IMR-90 (cell line): ENCODE measurements at regions not wholly inside any gene's neighbourhood (a gene's known extent, or its start where the extent isn't known, plus 50 kb on each side); places are given as distances from the start of the nearest gene placed in this dataset.

ENCODE experiments used
- ATAC-seq: fragments of 200-7000 bp; cut with Tn5 transposase; 2 replicates; pipeline ENCODE4 v1.9.1; 2020; ENCODE audit warnings: low read depth, mild to moderate bottlenecking, moderate library complexity
- BruUV-seq: library from RNA; stranded (reverse); fragments of 400-500 nt; replicated peaks from 2 replicates; lab custom pipeline; 2021; lab: Mats Ljungman, UMichigan
- CTCF ChIA-PET: fragments of 300-600 bp; formaldehyde crosslinking; extraction: SDS; loops from one replicate; lab custom pipeline; 2021; ENCODE audit warnings: antibody characterized with exemption; lab: Yijun Ruan, JAX
- POLR2A ChIA-PET: fragments of 300-600 bp; sonication (Branson Sonifier 250); formaldehyde crosslinking; loops from one replicate; lab custom pipeline; 2022; ENCODE audit warnings: antibody characterized with exemption; ENCODE audit not compliant: unreplicated experiment; lab: Charles Lee
- DNase-seq: peaks from one replicate; pipeline ENCODE4 v3.0.0; 2013
- H2AFZ ChIP-seq: replicated peaks from 2 replicates; pipeline ENCODE3; 2013; ENCODE audit warnings: low read length, mild to moderate bottlenecking; ENCODE audit not compliant: poor library complexity
- H2AK5ac ChIP-seq: 2 replicates; pipeline ENCODE4 v1.6.1; 2013; ENCODE audit warnings: low read depth, low read length, inconsistent platforms
- H2AK9ac ChIP-seq: replicated peaks from 2 replicates; pipeline ENCODE3; 2013; ENCODE audit warnings: mild to moderate bottlenecking, low read depth, low read length, moderate library complexity; ENCODE audit not compliant: poor library complexity
- H2BK120ac ChIP-seq: 2 replicates; pipeline ENCODE4 v1.6.1; 2013; ENCODE audit warnings: low read depth, low read length, inconsistent platforms
- H2BK15ac ChIP-seq: 3 replicates; pipeline ENCODE4 v1.6.1; 2013; ENCODE audit warnings: low read depth, low read length, inconsistent platforms
- H2BK20ac ChIP-seq: 2 replicates; pipeline ENCODE4 v1.6.1; 2013; ENCODE audit warnings: low read depth, mild to moderate bottlenecking, inconsistent platforms, low read length, moderate library complexity
- H2BK5ac ChIP-seq: 2 replicates; pipeline ENCODE4 v1.6.1; 2013; ENCODE audit warnings: mild to moderate bottlenecking, low read depth, low read length, inconsistent platforms; ENCODE audit not compliant: poor library complexity, severe bottlenecking
- H3K14ac ChIP-seq: replicated peaks from 2 replicates; pipeline ENCODE4 v1.6.1; 2013; ENCODE audit warnings: low read depth, low read length, inconsistent platforms
- H3K18ac ChIP-seq: 2 replicates; pipeline ENCODE4 v1.6.1; 2013; ENCODE audit warnings: low read depth, low read length, control low read depth
- H3K23ac ChIP-seq: 2 replicates; pipeline ENCODE4 v1.6.1; 2013; ENCODE audit warnings: low read depth, low read length, inconsistent platforms
- H3K27ac ChIP-seq: 2 replicates; pipeline ENCODE4 v1.5.1; 2013; ENCODE audit warnings: mild to moderate bottlenecking, control low read depth, low read length; ENCODE audit not compliant: insufficient read depth
- H3K27me3 ChIP-seq: 2 replicates; pipeline ENCODE4 v1.6.1; 2013; ENCODE audit warnings: low read length; ENCODE audit not compliant: control insufficient read depth, insufficient read depth
- H3K36me3 ChIP-seq: 2 replicates; pipeline ENCODE4 v1.6.1; 2013; ENCODE audit warnings: low read length, mixed read lengths; ENCODE audit not compliant: control insufficient read depth, insufficient read depth
- H3K4ac ChIP-seq: 2 replicates; pipeline ENCODE4 v1.6.1; 2013; ENCODE audit warnings: low read depth, low read length, inconsistent platforms
- H3K4me1 ChIP-seq: 2 replicates; pipeline ENCODE4 v1.6.1; 2013; ENCODE audit warnings: low read length, mixed read lengths; ENCODE audit not compliant: control insufficient read depth, insufficient read depth
- H3K4me2 ChIP-seq: 2 replicates; pipeline ENCODE4 v1.6.1; 2013; ENCODE audit warnings: low read depth, mild to moderate bottlenecking, control low read depth, low read length, moderate library complexity
- H3K4me3 ChIP-seq: 2 replicates; pipeline ENCODE4 v1.5.1; 2013; ENCODE audit warnings: low read depth, mild to moderate bottlenecking, control low read depth, low read length, moderate library complexity; ENCODE audit not compliant: insufficient read depth
- H3K56ac ChIP-seq: 2 replicates; pipeline ENCODE4 v1.6.1; 2013; ENCODE audit warnings: low read length, inconsistent platforms; ENCODE audit not compliant: insufficient read depth; ENCODE audit errors: extremely low read depth
- H3K79me1 ChIP-seq, 2 experiments: 2 replicates each; pipeline ENCODE4 v1.6.1; 2013; ENCODE audit warnings: low read length in 2 of 2, inconsistent platforms in 1 of 2, low read depth in 1 of 2
- H3K9ac ChIP-seq: 2 replicates; pipeline ENCODE4 v1.6.1; 2013; ENCODE audit warnings: low read depth, low read length, control low read depth
- H3K9me1 ChIP-seq: 2 replicates; pipeline ENCODE4 v1.6.1; 2013; ENCODE audit warnings: low read length, inconsistent platforms; ENCODE audit not compliant: insufficient read depth
- H3K9me3 ChIP-seq: 2 replicates; pipeline ENCODE4 v1.6.1; 2013; ENCODE audit warnings: low read length; ENCODE audit not compliant: control insufficient read depth, insufficient read depth
- H4K20me1 ChIP-seq: 2 replicates; pipeline ENCODE4 v1.6.1; 2013; ENCODE audit warnings: low read length, inconsistent platforms; ENCODE audit not compliant: insufficient read depth
- H4K5ac ChIP-seq: 2 replicates; pipeline ENCODE4 v1.6.1; 2013; ENCODE audit warnings: mild to moderate bottlenecking, low read depth, low read length, control low read depth
- H4K8ac ChIP-seq, 2 experiments: 2 replicates each; pipeline ENCODE4 v1.6.1; 2013; ENCODE audit warnings: low read depth in 2 of 2, low read length in 2 of 2, control low read depth in 1 of 2, inconsistent platforms in 1 of 2
- H4K91ac ChIP-seq: 2 replicates; pipeline ENCODE4 v1.6.1; 2013; ENCODE audit warnings: low read depth, low read length, inconsistent platforms; ENCODE audit not compliant: insufficient read depth
- BHLHE40 ChIP-seq: fragments of 150-350 bp; IDR thresholded peaks from 2 replicates; pipeline ENCODE4 v1.6.1; 2016; ENCODE audit warnings: mild to moderate bottlenecking, low read depth, low read length
- CEBPB ChIP-seq: IDR thresholded peaks from 2 replicates; pipeline ENCODE4 v1.6.1; 2012; ENCODE audit warnings: low read depth, low read length, improper control_type of control experiment
- CHD1 ChIP-seq: IDR thresholded peaks from 2 replicates; pipeline ENCODE4 v1.6.1; 2012; ENCODE audit warnings: low read depth, low read length, improper control_type of control experiment
- FOS ChIP-seq: fragments of 150-350 bp; IDR thresholded peaks from 2 replicates; pipeline ENCODE4 v1.6.1; 2016; ENCODE audit warnings: low read depth, low read length
- MAFK ChIP-seq: IDR thresholded peaks from 2 replicates; pipeline ENCODE4 v1.6.1; 2012; ENCODE audit warnings: low read depth, low read length, improper control_type of control experiment
- MAZ ChIP-seq: IDR thresholded peaks from 2 replicates; pipeline ENCODE4 v1.6.1; 2012; ENCODE audit warnings: low read depth, mild to moderate bottlenecking, low read length, improper control_type of control experiment, moderate library complexity, borderline replicate concordance
- MXI1 ChIP-seq: IDR thresholded peaks from 2 replicates; pipeline ENCODE4 v1.6.1; 2012; ENCODE audit warnings: low read depth, mild to moderate bottlenecking, low read length, moderate library complexity, borderline replicate concordance
- POLR2A ChIP-seq: IDR thresholded peaks from 2 replicates; pipeline ENCODE4 v1.6.1; 2012; ENCODE audit warnings: mild to moderate bottlenecking, low read depth, low read length
- RAD21 ChIP-seq: IDR thresholded peaks from 2 replicates; pipeline ENCODE4 v1.6.1; 2012; ENCODE audit warnings: low read length, improper control_type of control experiment
- RCOR1 ChIP-seq: IDR thresholded peaks from 2 replicates; pipeline ENCODE4 v1.6.1; 2012; ENCODE audit warnings: mild to moderate bottlenecking, low read length, improper control_type of control experiment; ENCODE audit not compliant: insufficient replicate concordance
- RFX5 ChIP-seq: IDR thresholded peaks from 2 replicates; pipeline ENCODE4 v1.8.0; 2012; ENCODE audit warnings: low read depth, mild to moderate bottlenecking, low read length, moderate library complexity
- SMC3 ChIP-seq: fragments of 150-350 bp; IDR thresholded peaks from 2 replicates; pipeline ENCODE4 v1.6.1; 2016; ENCODE audit warnings: low read depth, mild to moderate bottlenecking, antibody characterized with exemption, low read length, moderate library complexity
- WGBS, 2 experiments: methylation state at CpG; one replicate each; pipeline versions ENCODE4 v1.1.5 to v1.1.7; 2013; ENCODE audit warnings: missing lambda C conversion rate in 2 of 2; ENCODE audit not compliant: insufficient read length in 1 of 2; ENCODE audit errors: extremely low coverage in 2 of 2; 5-methylcytosine and 5-hydroxymethylcytosine counted together
- dilution Hi-C: fragments of 300-500 bp; cut with HindIII; formaldehyde crosslinking; loops from one replicate; pipeline ENCODE4 v1.14.3; 2018; ENCODE audit warnings: low sequenced_read_pairs; ENCODE audit not compliant: unreplicated experiment
- in situ Hi-C: fragments of 300-500 bp; cut with MboI; formaldehyde crosslinking; loops from 3 replicates; pipeline ENCODE4 v1.14.3; 2019; ENCODE audit warnings: low sequenced_read_pairs, inconsistent platforms, mixed read lengths
- intact Hi-C: fragments of 100-400 bp; cut with micrococcal nuclease; formaldehyde crosslinking; loops from 2 replicates; pipeline ENCODE4 v1.10.0; 2022
- TF ChIP-seq, protein P1 (sequence below): fragments of 150-350 bp; IDR thresholded peaks from 2 replicates; pipeline ENCODE4 v1.6.1; 2017; ENCODE audit warnings: mild to moderate bottlenecking, antibody characterized with exemption, low read length, low read depth
- TF ChIP-seq, protein P2 (sequence below): conservative IDR thresholded peaks from 2 replicates; pipeline ENCODE4 v1.5.1; 2012; ENCODE audit warnings: mild to moderate bottlenecking, low read depth, low read length, improper control_type of control experiment
- TF ChIP-seq, protein P3 (sequence below): fragments of 150-350 bp; IDR thresholded peaks from 2 replicates; pipeline ENCODE4 v1.6.1; 2016; ENCODE audit warnings: low read depth, mild to moderate bottlenecking, low read length, moderate library complexity, borderline replicate concordance

DNA sequence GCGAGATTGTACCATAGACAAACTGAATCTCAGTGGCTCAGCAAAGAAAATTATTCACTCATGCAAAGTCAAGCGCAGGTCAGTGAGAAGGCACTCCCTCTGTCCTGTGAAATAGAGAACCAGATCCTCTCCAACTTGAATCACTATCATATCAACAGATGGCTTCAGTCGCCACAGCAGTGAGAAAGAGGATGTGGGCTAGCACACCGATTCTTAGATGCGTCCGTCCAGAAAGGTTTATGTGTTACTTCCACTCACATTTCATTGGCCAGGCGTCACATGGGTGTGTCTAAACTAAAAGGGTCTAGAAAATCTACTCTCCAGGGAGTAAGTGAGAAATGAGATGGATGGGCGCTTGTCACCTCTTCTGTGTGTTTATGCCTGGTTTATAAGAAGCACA lies 141.6 kb upstream of the KBTBD8 start:
- DNase-seq (no peak), ATAC-seq (no peak)
- Histone ChIP-seq H4K5ac (no peak overlapping the region), H2BK15ac (no peak overlapping the region), H3K9me1 (no peaks in the 10 kb centered on the region), H3K27ac (no peak overlapping the region), H2BK120ac (no peak overlapping the region), H3K14ac (no peak overlapping the region), H3K4me2 (no peak overlapping the region), H3K4me3 (no peak overlapping the region), H2BK20ac (no peak overlapping the region), H2BK5ac (no peak overlapping the region), H2AK9ac (no peak overlapping the region), H3K9me3 (no peaks in the 10 kb centered on the region), H4K8ac (no peak overlapping the region), H3K18ac (no peak overlapping the region), H3K4ac (no peak overlapping the region), H3K9ac (no peak overlapping the region), H2AFZ (no peak overlapping the region), H3K79me1 (no peaks in the 10 kb centered on the region), H3K27me3 (peaks cover 17% of the 10 kb centered on the region), H2AK5ac (no peak overlapping the region), H4K91ac (no peak overlapping the region), H3K36me3 (no peaks in the 10 kb centered on the region), H3K4me1 (no peaks in the 10 kb centered on the region; the same call in 1 of the 2 replicates), H3K23ac (no peak overlapping the region), H4K20me1 (no peaks in the 10 kb centered on the region), H3K56ac (no peak overlapping the region)
- dilution Hi-C loops (no loop called here), intact Hi-C loops (no loop called here), in situ Hi-C loops (no loop called here)
- ChIA-PET CTCF (no interaction called here), POLR2A (no interaction called here)
- BruUV-seq: no TSS peak
- TF ChIP-seq POLR2A (no peak), BHLHE40 (no peak), RCOR1 (no peak), MAZ (no peak), SMC3 (no peak), MAFK (no peak), RAD21 (no peak), FOS (no peak), CHD1 (no peak), RFX5 (no peak), CEBPB (no peak), MXI1 (no peak)
- TF ChIP-seq, protein P1, sequence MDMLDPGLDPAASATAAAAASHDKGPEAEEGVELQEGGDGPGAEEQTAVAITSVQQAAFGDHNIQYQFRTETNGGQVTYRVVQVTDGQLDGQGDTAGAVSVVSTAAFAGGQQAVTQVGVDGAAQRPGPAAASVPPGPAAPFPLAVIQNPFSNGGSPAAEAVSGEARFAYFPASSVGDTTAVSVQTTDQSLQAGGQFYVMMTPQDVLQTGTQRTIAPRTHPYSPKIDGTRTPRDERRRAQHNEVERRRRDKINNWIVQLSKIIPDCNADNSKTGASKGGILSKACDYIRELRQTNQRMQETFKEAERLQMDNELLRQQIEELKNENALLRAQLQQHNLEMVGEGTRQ: no peak
- TF ChIP-seq, protein P2, sequence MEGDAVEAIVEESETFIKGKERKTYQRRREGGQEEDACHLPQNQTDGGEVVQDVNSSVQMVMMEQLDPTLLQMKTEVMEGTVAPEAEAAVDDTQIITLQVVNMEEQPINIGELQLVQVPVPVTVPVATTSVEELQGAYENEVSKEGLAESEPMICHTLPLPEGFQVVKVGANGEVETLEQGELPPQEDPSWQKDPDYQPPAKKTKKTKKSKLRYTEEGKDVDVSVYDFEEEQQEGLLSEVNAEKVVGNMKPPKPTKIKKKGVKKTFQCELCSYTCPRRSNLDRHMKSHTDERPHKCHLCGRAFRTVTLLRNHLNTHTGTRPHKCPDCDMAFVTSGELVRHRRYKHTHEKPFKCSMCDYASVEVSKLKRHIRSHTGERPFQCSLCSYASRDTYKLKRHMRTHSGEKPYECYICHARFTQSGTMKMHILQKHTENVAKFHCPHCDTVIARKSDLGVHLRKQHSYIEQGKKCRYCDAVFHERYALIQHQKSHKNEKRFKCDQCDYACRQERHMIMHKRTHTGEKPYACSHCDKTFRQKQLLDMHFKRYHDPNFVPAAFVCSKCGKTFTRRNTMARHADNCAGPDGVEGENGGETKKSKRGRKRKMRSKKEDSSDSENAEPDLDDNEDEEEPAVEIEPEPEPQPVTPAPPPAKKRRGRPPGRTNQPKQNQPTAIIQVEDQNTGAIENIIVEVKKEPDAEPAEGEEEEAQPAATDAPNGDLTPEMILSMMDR: no peak
- TF ChIP-seq, protein P3, sequence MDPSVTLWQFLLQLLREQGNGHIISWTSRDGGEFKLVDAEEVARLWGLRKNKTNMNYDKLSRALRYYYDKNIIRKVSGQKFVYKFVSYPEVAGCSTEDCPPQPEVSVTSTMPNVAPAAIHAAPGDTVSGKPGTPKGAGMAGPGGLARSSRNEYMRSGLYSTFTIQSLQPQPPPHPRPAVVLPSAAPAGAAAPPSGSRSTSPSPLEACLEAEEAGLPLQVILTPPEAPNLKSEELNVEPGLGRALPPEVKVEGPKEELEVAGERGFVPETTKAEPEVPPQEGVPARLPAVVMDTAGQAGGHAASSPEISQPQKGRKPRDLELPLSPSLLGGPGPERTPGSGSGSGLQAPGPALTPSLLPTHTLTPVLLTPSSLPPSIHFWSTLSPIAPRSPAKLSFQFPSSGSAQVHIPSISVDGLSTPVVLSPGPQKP: no peak
- 80% methylated on average over 1 of the region's 8 CpGs; no CpG with 5 or more reads in 1 of the 2 experiments for WGBS, 2 experiments
